Naive thymus-derived CD8-positive, alpha-beta T cell (primary cell): ENCODE measurements at regions not wholly inside any gene's neighbourhood (a gene's known extent, or its start where the extent isn't known, plus 50 kb on each side); places are given as distances from the start of the nearest gene placed in this dataset.

Experiments
- ATAC-seq, 2 donors: fragments of 150-1000 bp; cut with Tn5 transposase in 1 of 2; sonication (Bioruptor Pico), chemical (Tn5 transposase) in 1 of 2; 1 replicate in 1 of 2; 2 replicates in 1 of 2; pipeline ENCODE4 v1.10.0; 2021; ENCODE audit warnings: mild to moderate bottlenecking in 2 of 2, moderate library complexity in 2 of 2
- POLR2A ChIA-PET: fragments of 350-600 bp; sonication (Branson Sonifier 250); formaldehyde crosslinking; loops from one replicate; lab custom pipeline; 2021; ENCODE audit warnings: antibody characterized with exemption; lab: Charles Lee
- DNase-seq, 10 donors: peaks; one replicate each; pipeline versions ENCODE4 v3.0.0 to v3.0.0-alpha.2; 2020 to 2022
- H3K27ac Mint-ChIP-seq, 10 donors: one replicate each; pipeline ENCODE4 v1.8.0; 2020 to 2022; ENCODE audit warnings: mild to moderate bottlenecking in 10 of 10, mixed read lengths in 10 of 10, moderate library complexity in 4 of 10, inconsistent platforms in 1 of 10
- H3K27me3 Mint-ChIP-seq, 5 donors: one replicate each; pipeline ENCODE4 v1.8.0; 2021 to 2022; ENCODE audit warnings: mixed read lengths in 5 of 5
- H3K36me3 Mint-ChIP-seq, 3 donors: one replicate each; pipeline ENCODE4 v1.8.0; 2020 to 2022; ENCODE audit warnings: mixed read lengths in 3 of 3, mild to moderate bottlenecking in 2 of 3, inconsistent platforms in 1 of 3
- H3K4me1 Mint-ChIP-seq, 4 donors: one replicate each; pipeline ENCODE4 v1.8.0; 2021 to 2022; ENCODE audit warnings: mixed read lengths in 4 of 4
- H3K4me3 Mint-ChIP-seq, 10 donors: one replicate each; pipeline ENCODE4 v1.8.0; 2020 to 2022; ENCODE audit warnings: mild to moderate bottlenecking in 10 of 10, mixed read lengths in 10 of 10, moderate library complexity in 6 of 10, inconsistent platforms in 1 of 10
- H3K9me3 Mint-ChIP-seq, 9 donors: one replicate each; pipeline ENCODE4 v1.8.0; 2020 to 2022; ENCODE audit warnings: mixed read lengths in 9 of 9, mild to moderate bottlenecking in 3 of 9, inconsistent platforms in 1 of 9, moderate library complexity in 1 of 9

DNA sequence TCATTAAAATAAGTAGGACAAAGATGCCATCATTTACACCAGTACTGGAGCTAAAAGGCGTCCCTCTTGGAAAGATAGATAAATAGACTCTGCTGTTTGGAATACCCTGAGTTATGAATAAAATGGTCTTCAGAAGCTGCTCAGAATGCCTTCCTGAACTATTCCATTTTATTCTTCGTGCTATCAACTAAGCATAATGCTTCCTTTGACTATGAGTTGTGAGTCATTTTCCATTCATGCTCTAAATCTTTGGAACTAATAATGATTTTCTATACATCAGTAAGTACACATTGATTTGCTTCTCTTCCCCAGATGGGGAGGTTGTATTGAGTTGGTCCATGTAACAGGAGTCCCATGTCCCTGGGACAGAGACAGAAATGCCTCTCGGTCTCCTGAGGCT lies 98.3 kb upstream of the PDE7B start:
- peaks cover 0 to 4% (median 2%) of the 10 kb centered on the region in 5 donors for H3K27me3 Mint-ChIP-seq
- ATAC-seq = no peak
- DNase-seq = no peak
- H3K27ac Mint-ChIP-seq = peak overlapping the region in 1 of 10 donors; percentile 57
- no peaks in the 10 kb centered on the region for H3K9me3 Mint-ChIP-seq
- H3K4me1 Mint-ChIP-seq = no peaks in the 10 kb centered on the region
- POLR2A ChIA-PET = no interaction called here
- H3K4me3 Mint-ChIP-seq = no peak overlapping the region
- H3K36me3 Mint-ChIP-seq = no peaks in the 10 kb centered on the region

DNA sequence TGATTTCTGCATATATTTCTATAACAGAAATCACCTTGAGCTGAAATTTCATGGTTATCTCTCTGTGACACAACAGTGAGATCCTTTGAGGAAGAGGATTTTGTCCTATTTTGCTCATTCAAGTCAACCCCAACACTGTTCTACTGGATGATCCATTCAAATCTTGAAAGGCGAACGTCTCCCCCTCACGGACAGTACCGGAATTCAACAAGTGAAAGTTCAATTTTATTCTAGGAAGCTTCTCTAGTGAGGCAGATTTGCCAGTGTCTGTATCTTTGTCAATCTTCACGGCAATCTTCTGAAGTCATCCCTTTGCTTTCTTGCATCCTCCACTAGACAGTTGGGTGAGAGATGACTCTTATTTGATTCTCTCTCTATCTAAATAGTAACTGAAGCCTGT lies 91.7 kb upstream of the PDE7B start:
- peaks cover 0 to 14% (median 0%) of the 10 kb centered on the region in 3 donors for H3K36me3 Mint-ChIP-seq
- H3K9me3 Mint-ChIP-seq = peaks cover 0 to 16% (median 0%) of the 10 kb centered on the region in 9 donors
- no peaks in the 10 kb centered on the region for H3K4me1 Mint-ChIP-seq
- ATAC-seq (no peak), DNase-seq (no peak)
- no peaks in the 10 kb centered on the region for H3K27me3 Mint-ChIP-seq
- no peak overlapping the region for H3K27ac Mint-ChIP-seq
- H3K4me3 Mint-ChIP-seq = no peak overlapping the region
- POLR2A ChIA-PET = no interaction called here

DNA sequence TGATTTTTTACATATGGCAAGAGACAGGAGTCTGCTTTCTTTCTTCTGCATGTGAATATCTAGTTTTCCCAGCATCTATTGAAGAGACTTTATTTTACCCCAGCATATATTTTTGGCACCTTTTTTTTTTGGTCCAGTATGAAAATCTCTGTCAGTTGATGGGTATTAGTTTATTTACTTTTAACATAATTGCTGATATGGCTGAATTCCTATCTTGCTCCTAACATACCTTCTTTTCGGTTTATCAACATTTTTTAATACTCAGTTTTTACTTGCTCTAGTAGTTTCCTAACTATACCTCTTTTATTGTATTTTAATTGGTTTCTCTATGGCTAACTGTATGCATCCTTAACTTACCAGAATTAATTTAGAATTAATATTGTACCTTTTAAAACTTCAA lies 77.5 kb upstream of the PDE7B start:
- DNase-seq = no peak
- peaks cover 0 to 3% (median 0%) of the 10 kb centered on the region in 3 donors for H3K36me3 Mint-ChIP-seq
- peak overlapping the region in 1 of 10 donors; percentile 20 for H3K27ac Mint-ChIP-seq
- POLR2A ChIA-PET = no interaction called here
- no peak for ATAC-seq
- peaks cover 0 to 2% (median 0%) of the 10 kb centered on the region in 5 donors for H3K27me3 Mint-ChIP-seq
- H3K4me1 Mint-ChIP-seq = no peaks in the 10 kb centered on the region
- no peak overlapping the region for H3K4me3 Mint-ChIP-seq
- H3K9me3 Mint-ChIP-seq = peaks cover 0 to 6% (median 0%) of the 10 kb centered on the region in 9 donors

DNA sequence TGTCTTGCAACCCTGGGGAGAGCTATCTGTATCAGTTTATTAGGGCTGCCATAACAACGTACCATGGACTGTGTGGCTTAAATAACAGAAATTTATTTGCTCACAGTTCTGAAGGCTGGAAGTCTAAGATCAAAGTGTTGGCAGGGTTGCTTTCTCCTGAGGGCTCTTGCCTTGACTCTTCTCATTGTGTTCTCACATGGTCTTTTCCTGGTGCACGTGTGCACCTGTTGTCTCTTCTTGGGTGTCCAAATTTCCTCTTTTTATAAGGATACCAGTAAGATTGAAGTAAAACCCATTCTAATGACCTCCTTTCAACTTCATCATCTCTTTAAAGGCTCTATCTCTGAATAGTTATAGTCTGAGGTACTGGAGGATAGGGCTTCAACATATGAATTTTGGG lies 72.3 kb upstream of the PDE7B start:
- DNase-seq (no peak), ATAC-seq (no peak)
- H3K27ac Mint-ChIP-seq = no peak overlapping the region
- peaks cover 0 to 3% (median 0%) of the 10 kb centered on the region in 3 donors for H3K36me3 Mint-ChIP-seq
- POLR2A ChIA-PET = no interaction called here
- H3K27me3 Mint-ChIP-seq = peaks cover 0 to 7% (median 0%) of the 10 kb centered on the region in 5 donors
- H3K4me3 Mint-ChIP-seq = no peak overlapping the region
- H3K9me3 Mint-ChIP-seq = peaks cover 0 to 1% (median 0%) of the 10 kb centered on the region in 9 donors
- H3K4me1 Mint-ChIP-seq = no peaks in the 10 kb centered on the region

DNA sequence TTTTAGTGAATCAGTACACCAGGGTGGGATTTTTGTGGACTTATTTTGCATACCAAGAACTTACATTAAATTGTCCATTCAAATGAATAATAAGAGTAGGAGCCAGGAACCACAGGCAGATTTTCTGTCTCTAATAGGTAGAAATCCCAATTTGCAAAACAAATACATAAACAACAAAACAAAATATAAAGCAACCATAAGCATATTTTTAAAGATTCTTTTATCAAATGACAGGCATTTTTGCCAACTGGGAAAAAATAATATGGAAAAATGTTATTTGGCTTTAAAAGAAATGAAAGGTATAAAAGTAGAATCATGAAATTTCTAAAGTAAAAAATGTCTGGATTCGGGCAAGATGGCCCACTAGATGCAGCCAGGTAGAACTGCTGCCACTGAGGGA lies 71.2 kb upstream of the PDE7B start:
- Mint-ChIP-seq H3K27me3 (peaks cover 0 to 7% (median 0%) of the 10 kb centered on the region in 5 donors), H3K36me3 (peaks cover 0 to 3% (median 0%) of the 10 kb centered on the region in 3 donors), H3K27ac (no peak overlapping the region), H3K4me1 (no peaks in the 10 kb centered on the region), H3K4me3 (no peak overlapping the region), H3K9me3 (peaks cover 0 to 1% (median 0%) of the 10 kb centered on the region in 9 donors)
- no peak for DNase-seq
- POLR2A ChIA-PET = no interaction called here
- no peak for ATAC-seq

DNA sequence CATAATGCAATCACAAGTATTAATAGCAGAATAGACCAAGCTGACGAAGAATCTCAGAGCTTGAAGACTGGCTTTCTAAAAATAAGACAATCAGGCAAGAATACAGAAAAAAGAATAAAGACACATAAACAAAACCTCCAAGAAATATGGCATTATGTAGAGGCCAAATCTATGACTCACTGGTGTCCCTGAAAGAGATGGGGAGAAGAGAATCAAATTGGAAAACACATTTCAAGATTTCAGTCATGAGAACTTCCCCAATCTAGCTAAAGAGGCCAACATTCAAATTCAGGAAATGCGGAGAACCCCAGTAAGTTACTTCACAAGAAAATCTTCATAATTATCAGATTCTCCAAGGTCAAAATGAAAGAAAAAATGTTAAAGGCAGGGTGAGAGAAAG lies 69.0 kb upstream of the PDE7B start:
- DNase-seq (no peak), ATAC-seq (no peak)
- H3K27ac Mint-ChIP-seq = no peak overlapping the region
- POLR2A ChIA-PET = no interaction called here
- H3K36me3 Mint-ChIP-seq = peaks cover 0 to 3% (median 0%) of the 10 kb centered on the region in 3 donors
- no peaks in the 10 kb centered on the region for H3K4me1 Mint-ChIP-seq
- H3K9me3 Mint-ChIP-seq = peaks cover 0 to 1% (median 0%) of the 10 kb centered on the region in 9 donors
- H3K4me3 Mint-ChIP-seq = no peak overlapping the region
- peaks cover 0 to 7% (median 0%) of the 10 kb centered on the region in 5 donors for H3K27me3 Mint-ChIP-seq

DNA sequence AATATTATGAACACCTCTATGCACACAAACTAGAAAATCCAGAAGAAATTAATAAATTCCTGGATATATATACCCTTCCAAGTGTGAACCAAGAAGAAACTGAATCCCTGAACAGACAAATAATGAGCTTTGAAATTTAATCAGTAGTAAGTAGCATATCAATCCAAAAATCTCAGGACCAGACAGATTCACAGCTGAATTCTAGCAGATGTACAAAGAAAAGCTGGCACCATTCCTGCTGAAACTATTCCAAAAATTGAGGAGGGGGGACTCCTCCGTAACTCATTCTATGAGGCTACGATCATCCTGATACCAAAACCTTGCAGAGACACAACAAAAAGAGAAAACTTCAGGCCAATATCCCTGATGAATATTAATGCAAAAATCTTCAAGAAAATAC lies 67.0 kb upstream of the PDE7B start:
- H3K4me1 Mint-ChIP-seq = no peaks in the 10 kb centered on the region
- POLR2A ChIA-PET = no interaction called here
- no peak overlapping the region for H3K27ac Mint-ChIP-seq

DNA sequence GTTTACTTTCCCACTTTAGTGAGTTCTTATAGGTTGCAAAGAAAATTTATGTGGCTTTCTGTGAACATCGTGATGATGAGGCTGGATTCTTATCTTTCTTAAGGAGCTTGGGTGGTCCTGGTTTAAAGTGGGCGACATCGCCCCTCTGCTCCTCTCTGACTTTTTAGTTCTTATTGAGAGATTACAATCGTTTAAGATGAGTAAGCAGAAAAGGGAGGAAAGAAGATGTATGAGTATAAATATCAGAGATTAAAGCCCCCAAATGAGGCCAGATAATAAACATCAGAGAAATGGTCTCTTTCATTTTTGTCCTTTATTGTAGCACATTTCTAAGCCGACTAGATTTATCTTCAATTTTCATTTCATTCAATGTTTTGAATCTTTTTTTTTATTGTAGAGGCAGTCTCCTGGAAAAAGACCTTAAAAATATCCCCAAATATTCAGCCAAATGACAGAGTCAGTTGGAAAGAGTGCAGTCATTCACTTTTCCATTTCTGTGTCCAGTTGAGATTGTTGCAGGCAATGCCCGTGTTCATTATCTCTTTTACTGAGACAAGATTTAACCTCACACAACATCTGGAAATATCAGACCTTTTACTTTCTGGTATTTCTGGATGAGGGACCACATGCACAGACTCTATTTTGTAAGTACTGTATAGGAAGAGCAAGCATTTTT lies 62.0 kb upstream of the PDE7B start:
- no peak for ATAC-seq
- peaks cover 0 to 2% (median 0%) of the 10 kb centered on the region in 4 donors for H3K4me1 Mint-ChIP-seq

More for the DNA sequence above, 67.0 kb upstream of the PDE7B start:
- Mint-ChIP-seq H3K9me3 (no peaks in the 10 kb centered on the region), H3K4me3 (no peak overlapping the region), H3K36me3 (no peaks in the 10 kb centered on the region), H3K27me3 (peaks cover 0 to 3% (median 0%) of the 10 kb centered on the region in 5 donors)
- DNase-seq (no peak), ATAC-seq (no peak)

DNA sequence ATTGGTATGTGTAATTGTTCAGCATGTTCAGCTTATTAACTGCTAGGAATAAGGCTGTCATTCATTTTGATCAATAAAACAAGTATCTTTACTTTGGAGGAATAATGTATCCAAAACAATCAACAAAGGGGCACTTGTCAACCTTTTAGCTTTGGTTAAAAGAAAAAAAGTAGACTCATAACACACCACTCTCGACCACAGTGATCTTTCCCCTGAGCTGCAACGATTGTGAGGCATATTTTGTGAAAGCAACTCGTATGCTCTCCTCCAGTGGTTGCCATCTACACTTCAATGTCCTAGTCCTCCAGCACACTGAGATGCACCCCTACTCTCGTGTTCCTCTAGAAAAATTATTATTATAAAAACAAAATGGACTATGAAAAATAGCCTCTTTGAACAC lies 60.1 kb upstream of the PDE7B start:
- Mint-ChIP-seq H3K27me3 (no peaks in the 10 kb centered on the region), H3K4me3 (no peak overlapping the region), H3K9me3 (no peaks in the 10 kb centered on the region), H3K36me3 (no peaks in the 10 kb centered on the region), H3K4me1 (peaks cover 0 to 2% (median 0%) of the 10 kb centered on the region in 4 donors), H3K27ac (no peak overlapping the region)
- ATAC-seq (no peak), DNase-seq (no peak)
- POLR2A ChIA-PET = no interaction called here

More for the DNA sequence above, 62.0 kb upstream of the PDE7B start:
- Mint-ChIP-seq H3K27me3 (no peaks in the 10 kb centered on the region), H3K9me3 (no peaks in the 10 kb centered on the region), H3K27ac (no peak overlapping the region), H3K4me3 (no peak overlapping the region), H3K36me3 (no peaks in the 10 kb centered on the region)
- DNase-seq = no peak
- POLR2A ChIA-PET = no interaction called here

DNA sequence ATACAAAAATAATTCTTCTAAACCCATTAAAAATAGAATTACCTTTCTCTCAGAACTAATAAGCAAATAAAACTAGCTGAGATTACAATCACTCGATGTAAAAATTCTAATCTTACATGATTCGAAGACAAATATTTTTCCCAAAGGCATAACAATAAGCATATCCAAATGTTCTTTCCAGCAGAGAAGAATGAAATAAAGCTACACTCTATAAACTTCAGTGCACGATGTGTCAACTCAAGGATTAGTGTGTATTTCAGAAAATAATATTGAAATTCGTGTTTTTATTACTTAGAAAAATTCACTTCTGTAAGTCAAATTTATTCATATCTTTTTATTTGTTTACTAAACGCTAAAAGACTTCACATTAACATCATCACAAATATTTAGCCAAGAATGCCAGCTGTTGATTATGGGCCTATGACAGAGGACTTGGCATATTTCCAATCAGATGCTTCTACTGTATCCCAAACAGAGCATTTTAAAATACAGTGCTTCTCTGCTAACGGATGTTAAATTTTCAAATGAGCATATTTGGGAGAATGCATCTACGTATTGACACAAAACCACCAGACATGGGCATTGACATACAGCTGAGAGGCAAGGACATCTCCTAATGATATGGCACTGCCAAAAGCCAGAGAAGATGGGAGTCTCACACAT lies 54.7 kb upstream of the PDE7B start:
- H3K9me3 Mint-ChIP-seq = no peaks in the 10 kb centered on the region
- no peaks in the 10 kb centered on the region for H3K27me3 Mint-ChIP-seq
- POLR2A ChIA-PET = interaction anchor here (0.6 kb wide), 1 partner anchor 985 kb away, joined by 4 read pairs; no protein-coding TSS in a partner anchor
- DNase-seq (no peak), ATAC-seq (no peak)
- no peak overlapping the region for H3K4me3 Mint-ChIP-seq
- peaks cover 0 to 8% (median 2%) of the 10 kb centered on the region in 4 donors for H3K4me1 Mint-ChIP-seq
- no peak overlapping the region for H3K27ac Mint-ChIP-seq
- no peaks in the 10 kb centered on the region for H3K36me3 Mint-ChIP-seq

DNA sequence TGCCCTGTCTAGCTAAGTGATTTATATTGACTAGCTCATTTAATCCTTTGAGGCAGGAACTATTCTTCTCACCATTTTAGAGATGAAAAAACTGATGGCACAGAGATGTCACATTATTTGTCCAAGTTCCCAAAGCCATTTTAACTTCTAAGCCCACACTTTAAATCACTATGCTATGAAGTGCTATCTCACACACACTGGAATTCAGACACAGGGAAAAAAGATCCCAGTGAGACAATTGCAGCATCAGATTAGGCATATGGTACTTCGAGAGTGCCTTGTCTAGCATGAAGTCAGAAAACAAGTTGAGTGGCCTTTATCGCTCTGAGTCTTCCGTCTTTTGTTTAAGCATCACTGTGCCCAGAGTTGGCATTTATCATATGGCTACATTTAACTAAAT lies 54.1 kb upstream of the PDE7B start:
- Mint-ChIP-seq H3K36me3 (no peaks in the 10 kb centered on the region), H3K27ac (no peak overlapping the region), H3K27me3 (no peaks in the 10 kb centered on the region), H3K9me3 (no peaks in the 10 kb centered on the region), H3K4me1 (peaks cover 0 to 8% (median 2%) of the 10 kb centered on the region in 4 donors), H3K4me3 (no peak overlapping the region)
- ATAC-seq (no peak), DNase-seq (no peak)
- POLR2A ChIA-PET = interaction anchor here (0.6 kb wide), 1 partner anchor 985 kb away, joined by 4 read pairs; no protein-coding TSS in a partner anchor

DNA sequence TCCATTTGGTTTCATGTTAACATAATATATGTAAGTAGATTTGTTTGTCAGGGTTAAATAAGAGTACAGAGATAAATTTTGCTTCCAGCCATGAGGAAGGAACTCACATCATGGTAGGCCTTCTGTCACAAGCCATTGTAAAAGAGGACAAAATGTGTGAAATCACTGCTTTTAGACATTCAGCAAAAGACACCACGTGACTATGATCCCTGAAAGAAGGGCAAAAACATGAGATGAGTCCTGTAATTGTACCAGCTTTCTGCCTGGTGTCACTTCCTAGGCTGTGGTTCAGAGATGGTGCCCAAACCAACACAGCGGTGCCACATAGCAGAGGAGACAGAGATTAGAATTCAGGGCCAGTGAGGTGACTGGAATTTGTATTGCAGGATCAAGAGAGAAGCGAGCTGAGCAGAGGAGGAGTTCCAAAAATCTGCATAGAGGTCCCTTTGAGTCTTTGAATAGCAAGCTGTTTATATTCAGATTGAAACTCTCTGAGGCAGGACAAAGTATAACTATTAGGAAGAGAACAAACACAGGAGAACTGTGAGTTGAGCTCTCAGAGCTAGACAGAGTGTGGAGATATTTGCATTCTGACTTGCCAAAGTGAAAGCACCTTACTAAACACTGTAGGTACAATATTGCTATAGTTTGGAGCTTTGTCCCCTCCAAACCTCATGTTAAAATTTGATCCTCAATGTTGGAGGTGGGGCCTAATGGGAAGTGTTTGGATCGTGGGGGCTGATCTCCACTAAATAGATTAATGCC lies 52.6 kb upstream of the PDE7B start:
- peak overlapping the region in 1 of 10 donors; percentile 77 for H3K27ac Mint-ChIP-seq
- H3K4me3 Mint-ChIP-seq = no peak overlapping the region
- no peak for DNase-seq
- POLR2A ChIA-PET = no interaction called here
- ATAC-seq = no peak
- H3K9me3 Mint-ChIP-seq = no peaks in the 10 kb centered on the region
- H3K4me1 Mint-ChIP-seq = peaks cover 0 to 8% (median under 1%) of the 10 kb centered on the region in 4 donors
- H3K36me3 Mint-ChIP-seq = no peaks in the 10 kb centered on the region
- no peaks in the 10 kb centered on the region for H3K27me3 Mint-ChIP-seq
